Central memory CD8-positive, alpha-beta T cell (primary cell): ENCODE measurements at regions not wholly inside any gene's neighbourhood (a gene's known extent, or its start where the extent isn't known, plus 50 kb on each side); places are given as distances from the start of the nearest gene placed in this dataset.
"Not testable (repeated sequence)": the region's sequence is repeated elsewhere in the genome, so short reads cannot be mapped to it uniquely, and the experiment has no call there.

ENCODE experiments used
- ATAC-seq: fragments of 150-1000 bp; cut with Tn5 transposase; replicated peaks from 2 replicates; pipeline ENCODE4 v1.10.0; 2022; ENCODE audit warnings: mild to moderate bottlenecking, moderate FRiP score, moderate number of reproducible peaks; ENCODE audit not compliant: poor library complexity, severe bottlenecking; ENCODE audit errors: extremely low read depth
- DNase-seq, 2 donors: peaks; one replicate each; pipeline ENCODE4 v3.0.0; 2021; ENCODE audit warnings: low spot score in 2 of 2
- H3K27ac Mint-ChIP-seq: one replicate; pipeline ENCODE4 v1.8.0; 2022; ENCODE audit warnings: low read depth, mild to moderate bottlenecking, moderate library complexity, mixed read lengths
- H3K27me3 Mint-ChIP-seq: one replicate; pipeline ENCODE4 v1.8.0; 2022; ENCODE audit warnings: mixed read lengths
- H3K36me3 Mint-ChIP-seq: one replicate; pipeline ENCODE4 v1.8.0; 2022; ENCODE audit warnings: mild to moderate bottlenecking, moderate library complexity, mixed read lengths; ENCODE audit not compliant: insufficient read depth
- H3K4me1 Mint-ChIP-seq: one replicate; pipeline ENCODE4 v1.8.0; 2022; ENCODE audit warnings: mixed read lengths
- H3K4me3 Mint-ChIP-seq: one replicate; pipeline ENCODE4 v1.8.0; 2022; ENCODE audit warnings: mild to moderate bottlenecking, moderate library complexity, mixed read lengths
- H3K9me3 Mint-ChIP-seq: one replicate; pipeline ENCODE4 v1.8.0; 2022; ENCODE audit warnings: mixed read lengths

DNA sequence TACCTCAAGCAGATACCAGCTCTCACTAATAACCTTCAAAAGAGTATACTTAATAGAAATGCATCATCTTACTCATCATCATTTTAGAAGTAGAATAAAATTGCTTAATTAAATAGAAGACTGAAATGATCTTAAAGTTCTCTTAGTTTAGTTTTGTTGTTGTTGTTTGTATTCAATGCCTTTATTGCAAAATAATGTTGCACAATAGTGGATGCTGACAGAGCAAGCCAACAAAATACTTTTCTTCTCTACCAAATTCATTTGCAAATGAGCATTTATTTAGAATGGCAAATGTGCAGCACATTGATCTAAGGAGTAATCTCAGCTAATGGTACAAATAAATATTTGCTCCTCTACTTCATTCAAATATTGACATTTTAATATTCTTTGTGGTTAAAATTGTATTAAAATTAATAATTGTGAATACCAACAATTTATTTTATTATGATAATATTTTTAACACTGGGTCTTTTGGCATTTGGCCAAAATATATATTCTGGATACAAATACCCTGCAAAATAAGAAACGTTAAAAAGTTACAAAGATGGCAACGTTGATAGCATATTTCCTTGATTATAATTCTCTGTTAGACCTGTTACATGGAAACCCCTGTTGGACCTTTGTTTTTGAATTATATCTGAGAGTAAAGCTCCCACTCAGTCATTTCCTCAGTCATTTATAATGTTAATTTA, 496.1 kb downstream of the RERGL start:
- Mint-ChIP-seq H3K27ac (no peak overlapping the region), H3K4me1 (no peaks in the 10 kb centered on the region), H3K27me3 (no peaks in the 10 kb centered on the region), H3K36me3 (peaks cover 1% of the 10 kb centered on the region), H3K9me3 (peaks cover 10% of the 10 kb centered on the region), H3K4me3 (no peak overlapping the region)
- no peak for ATAC-seq
- no peak for DNase-seq

DNA sequence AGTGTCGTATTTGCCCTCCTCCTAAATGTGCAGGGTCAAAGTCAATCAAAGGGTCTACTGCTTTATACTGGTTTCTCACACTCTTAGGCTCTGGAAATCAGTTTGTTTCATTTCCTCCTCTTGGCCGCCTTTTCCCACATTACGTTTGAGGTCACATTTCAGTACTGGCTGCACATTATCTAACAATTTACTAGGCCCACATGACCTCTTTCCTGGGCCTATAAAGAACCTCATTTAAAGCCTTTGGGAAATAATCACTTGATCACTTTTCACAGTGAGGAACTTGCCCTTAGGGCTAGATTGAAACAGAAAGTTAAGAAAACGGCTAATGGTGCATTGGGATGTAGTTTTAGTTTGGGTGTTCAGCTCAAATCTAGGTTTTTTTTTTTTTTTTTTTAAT, 497.5 kb downstream of the RERGL start:
- ATAC-seq = no peak
- Mint-ChIP-seq H3K27ac (no peak overlapping the region), H3K4me1 (no peaks in the 10 kb centered on the region), H3K36me3 (no peaks in the 10 kb centered on the region), H3K27me3 (no peaks in the 10 kb centered on the region), H3K9me3 (peaks cover 13% of the 10 kb centered on the region), H3K4me3 (no peak overlapping the region)
- no peak for DNase-seq

DNA sequence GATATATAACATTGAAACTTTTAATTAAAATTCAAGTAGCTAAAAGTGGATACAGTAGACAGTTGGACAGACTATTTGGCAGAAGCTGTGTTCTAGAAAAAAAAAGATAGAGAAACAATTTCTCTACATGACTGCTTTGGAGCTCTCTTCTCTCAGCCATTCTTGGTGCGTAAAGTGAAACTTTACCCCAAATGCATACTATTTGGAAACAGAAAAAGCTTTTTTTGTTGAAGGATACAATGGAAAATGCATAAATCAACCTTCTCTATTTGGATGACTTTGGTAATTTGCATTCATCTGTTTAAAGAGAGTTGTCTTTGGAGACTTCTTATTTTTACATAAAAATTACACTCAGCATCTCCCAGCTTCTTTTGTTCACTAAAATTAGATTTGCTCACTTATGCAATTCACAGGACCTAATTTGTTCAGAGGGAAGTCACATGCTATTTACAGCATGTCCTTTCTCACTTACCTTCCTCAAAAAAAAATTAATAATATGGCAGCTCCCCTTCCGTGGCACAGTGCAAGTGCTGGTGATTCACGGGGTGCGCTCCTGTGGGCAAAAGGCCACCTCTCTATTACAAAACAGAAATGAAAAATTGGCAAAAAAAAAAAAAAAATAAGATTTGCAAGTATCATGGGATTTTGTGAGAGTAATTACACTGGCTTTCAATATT, 498.9 kb downstream of the RERGL start:
- Mint-ChIP-seq H3K36me3 (no peaks in the 10 kb centered on the region), H3K4me3 (no peak overlapping the region), H3K27ac (no peak overlapping the region), H3K4me1 (no peaks in the 10 kb centered on the region), H3K9me3 (peaks cover 8% of the 10 kb centered on the region), H3K27me3 (no peaks in the 10 kb centered on the region)
- ATAC-seq = no peak
- no peak for DNase-seq

DNA sequence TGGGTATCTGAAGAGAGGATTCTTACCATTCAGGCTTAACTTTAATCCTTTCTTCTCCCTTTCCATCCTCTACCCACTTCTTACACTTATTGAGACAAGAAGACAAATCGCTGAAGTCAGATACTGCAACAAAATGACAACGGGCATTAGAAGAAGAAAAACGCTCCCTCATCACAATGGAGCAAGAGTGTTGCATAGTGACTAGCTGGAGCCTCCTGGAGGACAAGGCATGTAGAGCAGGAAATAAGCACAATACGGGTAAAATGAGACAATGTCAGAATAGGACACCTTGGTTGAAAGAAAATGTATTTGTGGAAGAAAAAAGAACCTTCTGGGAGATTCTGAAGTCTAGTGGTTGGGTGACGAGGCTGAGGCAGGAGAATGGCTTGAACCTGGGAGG, 501.0 kb downstream of the RERGL start:
- no peak for DNase-seq
- Mint-ChIP-seq H3K4me1 (no peaks in the 10 kb centered on the region), H3K36me3 (no peaks in the 10 kb centered on the region), H3K4me3 (no peak overlapping the region), H3K27me3 (no peaks in the 10 kb centered on the region), H3K9me3 (peaks cover 8% of the 10 kb centered on the region), H3K27ac (no peak overlapping the region)
- ATAC-seq = no peak

DNA sequence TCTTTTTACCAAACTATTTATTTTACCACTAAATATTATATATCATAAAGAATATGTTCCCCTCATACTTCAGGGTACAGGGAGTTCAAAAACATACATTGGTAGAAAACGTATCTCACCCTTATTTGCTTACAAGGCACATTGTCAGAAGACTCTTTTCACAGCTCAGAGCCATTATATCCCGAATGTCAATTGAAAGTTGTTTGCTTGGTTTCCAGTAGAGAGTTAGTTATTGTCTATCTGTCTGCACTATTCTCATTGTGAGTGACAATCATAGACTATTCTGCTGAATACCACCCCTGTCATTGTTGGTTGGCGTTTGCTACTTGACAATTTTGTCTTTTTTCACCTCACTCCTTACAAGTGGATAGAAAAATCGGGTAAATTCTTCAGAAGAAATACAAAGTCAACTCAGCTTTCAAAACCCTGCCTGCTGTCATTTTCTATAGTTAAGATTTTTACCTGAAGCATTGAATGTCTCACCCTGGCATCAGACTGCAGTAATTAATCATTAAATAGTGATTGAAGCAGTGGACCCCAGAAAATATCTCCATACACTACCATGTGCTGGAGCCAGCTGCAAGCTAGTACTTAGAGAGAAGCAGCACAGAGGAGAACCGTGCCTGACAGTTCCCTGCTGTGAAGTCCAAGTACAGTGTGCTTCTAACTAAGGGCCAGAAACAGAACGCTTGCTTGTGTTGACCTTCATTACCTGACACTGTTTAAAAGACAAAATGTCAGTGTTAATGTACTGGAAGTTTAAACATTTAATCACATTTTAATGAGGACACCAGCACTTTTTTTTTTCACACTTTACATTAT, 510.6 kb downstream of the RERGL start:
- ATAC-seq (no peak), DNase-seq (no peak)
- no peak overlapping the region for H3K4me3 Mint-ChIP-seq
- H3K4me1 Mint-ChIP-seq = no peaks in the 10 kb centered on the region
- H3K36me3 Mint-ChIP-seq = no peaks in the 10 kb centered on the region
- no peak overlapping the region for H3K27ac Mint-ChIP-seq
- H3K9me3 Mint-ChIP-seq = peaks cover 10% of the 10 kb centered on the region
- no peaks in the 10 kb centered on the region for H3K27me3 Mint-ChIP-seq

DNA sequence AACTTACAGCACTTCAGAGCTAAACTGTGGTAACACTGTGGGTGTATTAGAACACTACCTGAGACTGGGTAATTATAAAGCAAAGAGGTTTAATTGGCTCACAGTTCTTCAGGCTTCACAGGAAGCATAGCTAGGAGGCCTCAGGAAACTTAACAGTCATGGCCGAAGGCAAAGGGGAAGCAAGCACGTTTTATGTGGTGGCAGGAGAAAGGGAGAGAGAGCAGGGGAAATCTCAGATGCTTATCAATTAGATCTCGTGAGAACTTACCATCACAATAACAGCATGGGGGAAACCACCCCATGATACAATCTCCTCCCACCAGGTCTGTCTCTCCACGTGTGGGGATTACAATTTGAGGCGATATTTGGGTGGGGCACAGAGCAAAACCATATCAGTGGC, 512.6 kb downstream of the RERGL start:
- ATAC-seq = no peak
- peaks cover 10% of the 10 kb centered on the region for H3K9me3 Mint-ChIP-seq
- no peaks in the 10 kb centered on the region for H3K36me3 Mint-ChIP-seq
- DNase-seq = no peak
- no peaks in the 10 kb centered on the region for H3K4me1 Mint-ChIP-seq
- no peak overlapping the region for H3K27ac Mint-ChIP-seq
- H3K4me3 Mint-ChIP-seq = no peak overlapping the region
- H3K27me3 Mint-ChIP-seq = no peaks in the 10 kb centered on the region

DNA sequence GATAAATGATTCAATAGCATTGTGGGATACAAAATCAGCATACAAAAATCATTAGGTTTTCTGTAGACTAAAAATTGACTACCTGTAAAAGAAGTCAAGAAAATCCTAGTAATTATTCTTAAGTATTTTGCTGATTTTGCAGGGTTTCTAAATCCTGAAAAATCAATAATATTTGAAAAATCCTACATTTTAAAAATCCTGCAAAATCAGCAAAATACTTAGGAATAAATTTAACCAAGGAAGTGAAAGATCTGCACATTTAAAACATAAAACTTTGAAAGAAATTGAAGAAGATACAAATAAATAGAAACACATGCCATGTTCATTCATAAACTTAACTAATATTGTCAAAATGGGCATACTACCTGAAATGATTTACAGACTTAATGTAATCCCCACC, 517.7 kb downstream of the RERGL start:
- Mint-ChIP-seq H3K9me3 (peaks cover 1% of the 10 kb centered on the region), H3K27ac (no peak overlapping the region), H3K36me3 (no peaks in the 10 kb centered on the region), H3K4me3 (no peak overlapping the region), H3K4me1 (no peaks in the 10 kb centered on the region), H3K27me3 (no peaks in the 10 kb centered on the region)
- ATAC-seq = no peak
- DNase-seq = no peak

DNA sequence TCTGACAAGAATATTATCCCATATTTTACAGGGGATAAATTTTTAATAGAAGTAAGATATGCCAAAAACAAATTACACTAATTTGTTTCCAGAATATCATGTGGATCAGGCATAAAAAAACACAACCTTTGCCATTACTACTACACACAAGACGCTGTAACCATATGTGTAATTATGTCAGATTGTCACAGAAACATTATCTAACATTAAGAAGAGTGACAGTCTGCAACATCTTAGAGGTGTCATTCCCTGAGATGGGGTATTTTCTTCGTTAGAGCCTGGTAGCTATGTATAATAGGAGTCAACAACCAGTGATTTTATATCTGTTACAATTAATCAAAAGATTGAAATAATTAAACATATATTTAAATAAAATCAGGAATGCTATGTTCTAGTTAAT, 518.9 kb downstream of the RERGL start:
- DNase-seq (no peak), ATAC-seq (no peak)

DNA sequence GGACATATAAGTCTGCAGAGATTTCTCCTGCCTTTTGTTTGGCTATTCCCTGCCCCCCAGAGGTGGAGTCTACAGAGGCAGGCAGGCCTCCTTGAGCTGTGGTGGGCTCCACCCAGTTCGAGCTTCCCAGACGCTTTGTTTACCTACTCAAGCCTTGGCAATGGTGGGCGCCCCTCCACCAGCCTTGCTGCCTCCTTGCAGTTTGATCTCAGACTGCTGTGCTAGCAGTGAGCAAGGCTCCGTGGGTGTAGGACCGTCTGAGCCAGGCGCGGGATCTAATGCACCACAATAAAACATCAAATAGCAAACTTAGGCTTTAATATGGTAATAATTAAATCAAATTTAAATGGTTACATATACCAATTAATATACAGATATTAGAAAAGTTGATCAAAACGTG, 525.4 kb downstream of the RERGL start:
- H3K36me3 Mint-ChIP-seq, H3K27me3 Mint-ChIP-seq, H3K4me1 Mint-ChIP-seq, H3K27ac Mint-ChIP-seq, H3K4me3 Mint-ChIP-seq, ATAC-seq, DNase-seq: not testable (repeated sequence)
- peaks cover 10% of the 10 kb centered on the region for H3K9me3 Mint-ChIP-seq

More for the DNA sequence above, 518.9 kb downstream of the RERGL start:
- no peak overlapping the region for H3K4me3 Mint-ChIP-seq
- no peaks in the 10 kb centered on the region for H3K4me1 Mint-ChIP-seq
- H3K9me3 Mint-ChIP-seq = no peaks in the 10 kb centered on the region
- no peaks in the 10 kb centered on the region for H3K36me3 Mint-ChIP-seq
- no peaks in the 10 kb centered on the region for H3K27me3 Mint-ChIP-seq
- H3K27ac Mint-ChIP-seq = no peak overlapping the region

DNA sequence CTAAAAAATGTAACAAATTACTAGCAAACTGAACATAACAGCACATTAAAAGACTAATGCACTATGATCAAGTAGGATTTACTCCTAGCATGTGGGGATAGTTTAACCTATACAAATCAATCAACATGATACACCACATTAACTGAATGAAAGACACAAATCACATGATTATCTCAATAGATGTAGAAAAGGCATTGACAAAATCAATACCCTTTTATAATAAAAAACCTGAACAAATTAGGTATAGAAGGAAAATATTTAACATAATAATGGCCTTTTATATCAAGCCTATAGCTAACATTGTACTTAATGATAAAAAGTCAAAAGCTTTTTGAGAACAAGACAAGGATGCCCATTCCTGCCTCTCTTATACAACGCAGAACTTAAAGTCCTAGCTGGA, 540.0 kb downstream of the RERGL start:
- ATAC-seq (no peak), DNase-seq (no peak)
- Mint-ChIP-seq H3K27me3 (no peaks in the 10 kb centered on the region), H3K36me3 (no peaks in the 10 kb centered on the region), H3K4me1 (no peaks in the 10 kb centered on the region), H3K27ac (no peak overlapping the region), H3K4me3 (no peak overlapping the region), H3K9me3 (peaks cover 15% of the 10 kb centered on the region)

DNA sequence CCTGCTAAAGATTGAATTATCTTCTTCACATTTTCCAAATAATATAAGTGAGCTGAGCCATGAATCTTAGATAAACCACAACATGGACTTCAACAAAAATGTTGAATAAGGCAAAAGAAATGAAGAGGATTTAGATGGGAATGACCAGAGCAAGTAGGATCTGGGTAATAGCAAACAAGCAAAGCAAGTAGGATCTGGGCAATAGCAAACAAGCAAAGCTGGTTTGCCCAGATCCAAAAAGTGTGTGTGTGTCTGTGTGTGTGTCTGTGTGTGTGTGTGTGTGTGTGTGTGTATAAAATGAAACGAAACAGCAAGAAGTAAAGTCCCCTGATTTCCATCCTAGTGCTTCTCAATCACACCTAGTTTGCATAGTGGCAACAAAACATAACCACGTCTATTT, 549.1 kb downstream of the RERGL start:
- Mint-ChIP-seq H3K9me3 (peaks cover 29% of the 10 kb centered on the region), H3K27me3 (no peaks in the 10 kb centered on the region), H3K4me3 (no peak overlapping the region), H3K4me1 (no peaks in the 10 kb centered on the region), H3K36me3 (no peaks in the 10 kb centered on the region), H3K27ac (no peak overlapping the region)
- no peak for DNase-seq
- no peak for ATAC-seq

DNA sequence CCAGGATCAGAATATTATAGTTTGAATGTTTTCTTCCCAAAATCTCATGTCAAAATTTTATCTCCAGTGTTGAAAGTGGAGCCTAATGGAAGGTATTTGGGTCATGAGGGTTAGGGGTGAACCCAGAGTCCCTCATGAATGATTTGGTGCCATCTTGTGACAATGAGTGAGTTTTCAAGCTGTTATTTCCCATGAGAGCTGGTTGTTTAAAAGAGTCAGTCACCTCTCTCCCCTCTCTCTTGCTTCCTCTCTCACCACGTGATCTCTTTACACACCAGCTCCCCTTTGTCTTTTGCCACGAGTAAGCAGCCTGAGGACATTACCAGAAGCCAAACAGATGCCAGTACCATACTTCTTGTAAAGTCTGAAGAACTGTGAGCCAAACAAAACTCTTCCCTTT, 561.6 kb downstream of the RERGL start:
- H3K4me1 Mint-ChIP-seq = no peaks in the 10 kb centered on the region
- H3K4me3 Mint-ChIP-seq = no peak overlapping the region
- no peak for DNase-seq
- H3K27me3 Mint-ChIP-seq = no peaks in the 10 kb centered on the region
- no peak for ATAC-seq
- no peak overlapping the region for H3K27ac Mint-ChIP-seq
- peaks cover 27% of the 10 kb centered on the region for H3K9me3 Mint-ChIP-seq
- peaks cover 1% of the 10 kb centered on the region for H3K36me3 Mint-ChIP-seq

DNA sequence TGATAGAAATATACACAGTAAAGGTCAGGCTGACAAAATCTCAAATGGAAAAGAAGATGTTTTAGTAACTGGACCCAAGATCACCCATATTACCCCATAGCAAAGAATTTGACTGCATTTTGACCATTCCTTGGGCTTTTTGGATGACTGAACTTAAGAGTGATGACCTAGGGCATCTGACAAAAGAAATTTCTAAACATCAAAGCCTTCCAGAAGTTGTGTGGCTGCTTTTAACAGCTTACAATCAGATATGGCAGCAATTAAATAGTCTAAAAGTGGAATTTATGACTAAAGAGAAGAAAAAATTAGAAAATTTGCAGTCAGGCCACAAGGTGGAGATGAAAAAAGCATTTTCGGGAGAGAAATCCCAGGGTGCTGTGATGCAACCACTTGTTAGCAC, 563.0 kb downstream of the RERGL start:
- no peak for ATAC-seq

More for the DNA sequence above, 563.0 kb downstream of the RERGL start:
- no peaks in the 10 kb centered on the region for H3K4me1 Mint-ChIP-seq
- no peak overlapping the region for H3K4me3 Mint-ChIP-seq
- no peak overlapping the region for H3K27ac Mint-ChIP-seq
- DNase-seq = no peak
- peaks cover 27% of the 10 kb centered on the region for H3K9me3 Mint-ChIP-seq
- peaks cover 1% of the 10 kb centered on the region for H3K36me3 Mint-ChIP-seq
- H3K27me3 Mint-ChIP-seq = no peaks in the 10 kb centered on the region
